Right lobe of liver (tissue), 6 donors: ENCODE measurements at regions not wholly inside any gene's neighbourhood (a gene's known extent, or its start where the extent isn't known, plus 50 kb on each side); places are given as distances from the start of the nearest gene placed in this dataset.
A peak's percentile ranks its signal among the peaks of the same experiment; 100 is the strongest.

ENCODE experiments used
- ATAC-seq, 4 donors: fragments of 200-7000 bp; cut with Tn5 transposase; one replicate each; pipeline ENCODE4 v1.9.1; 2020; ENCODE audit warnings: mild to moderate bottlenecking in 4 of 4, moderate library complexity in 4 of 4
- DNase-seq, 3 donors: peaks; one replicate each; pipeline ENCODE4 v3.0.0-alpha.2; 2020
- H3K27ac ChIP-seq, 3 donors: fragments of 200-600 bp; one replicate each; pipeline ENCODE4 v1.8.0; 2022
- H3K27me3 ChIP-seq, 2 donors: fragments of 200-600 bp; one replicate each; pipeline ENCODE4 v1.8.0; 2022
- H3K36me3 ChIP-seq, 4 donors: fragments of 200-600 bp; sonication (generic) in 1 of 4; one replicate each; pipeline versions ENCODE4 v1.5.1 to v1.8.0; 2017 to 2022; ENCODE audit warnings: control low read depth in 1 of 4
- H3K4me1 ChIP-seq, 4 donors: fragments of 200-600 bp; sonication (generic) in 1 of 4; one replicate each; pipeline versions ENCODE4 v1.5.1 to v1.8.0; 2017 to 2022; ENCODE audit warnings: control low read depth in 1 of 4
- H3K4me3 ChIP-seq, 3 donors: fragments of 200-600 bp; one replicate each; pipeline ENCODE4 v1.8.0; 2022
- H3K9me3 ChIP-seq, 4 donors: fragments of 200-600 bp; sonication (generic) in 1 of 4; one replicate each; pipeline versions ENCODE4 v1.5.1 to v1.8.0; 2017 to 2022; ENCODE audit warnings: control low read depth in 1 of 4
- CTCF ChIP-seq, 4 donors: fragments of 200-600 bp in 3 of 4; fragments of 450-650 bp in 1 of 4; IDR thresholded peaks; one replicate each; pipeline versions ENCODE4 v1.5.1 to v1.8.0; 2016 to 2022; ENCODE audit warnings: antibody characterized with exemption in 4 of 4, mild to moderate bottlenecking in 2 of 4
- POLR2A ChIP-seq: fragments of 450-650 bp; IDR thresholded peaks from one replicate; pipeline ENCODE4 v1.6.1; 2017; ENCODE audit warnings: antibody characterized with exemption, mild to moderate bottlenecking
- WGBS: methylation state at CpG from one replicate; pipeline ENCODE4 v1.1.6; 2018; ENCODE audit warnings: low coverage, low lambda C conversion rate; ENCODE audit not compliant: insufficient coverage; ENCODE audit errors: missing lambda C conversion rate; 5-methylcytosine and 5-hydroxymethylcytosine counted together
- intact Hi-C, 2 donors: fragments of 100-400 bp; cut with DNase I; formaldehyde crosslinking; loops; one replicate each; pipeline versions ENCODE4 v1.11.2 to v1.14.1; 2022
- donor health status: DM: no; HTN: yes; CAD: no.
- donor health status: DM: no; HTN: no; CAD: no.
- donor health status: DM: no; HTN: no; CAD: no.
- donor health status: DM: no; HTN: yes; CAD: no.
- donor health status: DM: no; HTN: yes; CAD: no.

- intact Hi-C loops, result no loop called here
- 77% methylated on average over 3 of the region's 3 CpGs for WGBS
- no peak for TF ChIP-seq POLR2A
- TF ChIP-seq CTCF (IDR thresholded peaks at IDR 0.05), result no peak
- Histone ChIP-seq H3K27me3 (no peaks in the 10 kb centered on the region), H3K4me3 (no peak overlapping the region), H3K4me1 (no peaks in the 10 kb centered on the region), H3K27ac (no peak overlapping the region), H3K9me3 (no peaks in the 10 kb centered on the region), H3K36me3 (no peaks in the 10 kb centered on the region)
- no peak for ATAC-seq
- DNase-seq, result peak in 1 of 3 donors; percentile 17
These were observed 51.8 kb upstream of the JDP2 start for GRCh38 chr14:75375983-75376382.
